HEK293 (cell line): ENCODE measurements at regions not wholly inside any gene's neighbourhood (a gene's known extent, or its start where the extent isn't known, plus 50 kb on each side); places are given as distances from the start of the nearest gene placed in this dataset.

ENCODE experiments used
- BCL11A ChIP-seq: fragments of 450-650 bp; formaldehyde crosslinking; IDR thresholded peaks from 2 replicates; pipeline ENCODE4 v1.5.1; 2016; ENCODE audit warnings: low read depth, missing biosample characterization, missing genetic modification characterization
- CTCF ChIP-seq: fragments of 450-650 bp; formaldehyde crosslinking; IDR thresholded peaks from 2 replicates; pipeline ENCODE4 v1.5.1; 2016; ENCODE audit warnings: missing biosample characterization, missing genetic modification characterization
- RBAK ChIP-seq: fragments of 450-650 bp; formaldehyde crosslinking; IDR thresholded peaks from 2 replicates; pipeline ENCODE4 v1.5.1; 2016; ENCODE audit warnings: missing biosample characterization, missing genetic modification characterization
- REST ChIP-seq: fragments of 450-650 bp; formaldehyde crosslinking; IDR thresholded peaks from 2 replicates; pipeline ENCODE4 v1.5.1; 2016; ENCODE audit warnings: missing biosample characterization, missing genetic modification characterization
- TCF7L2 ChIP-seq: IDR thresholded peaks from 2 replicates; pipeline ENCODE4 v1.6.1; 2011; ENCODE audit warnings: low read depth, mild to moderate bottlenecking, inconsistent platforms, low read length, moderate library complexity, borderline replicate concordance
- YY1 ChIP-seq: fragments of 450-650 bp; formaldehyde crosslinking; IDR thresholded peaks from 2 replicates; pipeline ENCODE4 v1.5.1; 2018; ENCODE audit warnings: missing biosample characterization, missing genetic modification characterization
- ZBTB10 ChIP-seq: fragments of 450-650 bp; formaldehyde crosslinking; IDR thresholded peaks from 2 replicates; pipeline ENCODE4 v1.5.1; 2016; ENCODE audit warnings: missing biosample characterization, missing genetic modification characterization
- ZNF239 ChIP-seq: fragments of 450-650 bp; formaldehyde crosslinking; IDR thresholded peaks from 2 replicates; pipeline ENCODE4 v1.5.1; 2016; ENCODE audit warnings: missing biosample characterization, missing genetic modification characterization
- ZNF639 ChIP-seq: fragments of 450-650 bp; formaldehyde crosslinking; IDR thresholded peaks from 2 replicates; pipeline ENCODE4 v1.5.1; 2016; ENCODE audit warnings: missing biosample characterization, missing genetic modification characterization

- TF ChIP-seq ZBTB10 (tag by site-specific recombination) (no peak), RBAK (tag by site-specific recombination) (no peak), CTCF (no peak), BCL11A (tag by site-specific recombination) (no peak), TCF7L2 (no peak), REST (tag by site-specific recombination) (no peak), ZNF239 (no peak), ZNF639 (tag by site-specific recombination) (no peak), YY1 (tag by site-specific recombination) (no peak)
These were observed 152.2 kb downstream of the RPIA start for GRCh38 chr2:88843651-88844050.
